ENCODE measurements at regions not wholly inside any gene's neighbourhood (a gene's known extent, or its start where the extent isn't known, plus 50 kb on each side); places are given as distances from the start of the nearest gene placed in this dataset.

DNA sequence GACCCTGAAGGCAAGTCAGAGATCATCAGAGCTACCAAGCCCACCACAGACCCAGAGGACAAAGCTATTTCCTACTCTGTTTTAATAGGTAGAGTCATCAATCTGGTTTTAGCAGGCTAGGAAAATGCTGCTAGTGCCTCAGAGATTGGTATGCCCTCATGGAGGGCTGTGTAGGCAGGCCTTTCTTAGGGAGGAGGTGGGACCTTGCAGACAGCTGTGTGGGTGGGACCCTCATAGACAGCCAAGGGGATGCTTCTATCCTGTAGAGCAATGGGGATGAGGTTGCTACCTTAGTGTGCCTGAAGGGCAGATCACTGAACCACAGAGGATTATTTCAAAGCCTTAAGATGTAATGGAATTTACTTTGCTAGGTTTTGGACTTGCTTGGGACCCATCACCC is 534.9 kb upstream of the KLF12 start:
- DNase-seq (ENCODE audit: low read depth): no peak

DNA sequence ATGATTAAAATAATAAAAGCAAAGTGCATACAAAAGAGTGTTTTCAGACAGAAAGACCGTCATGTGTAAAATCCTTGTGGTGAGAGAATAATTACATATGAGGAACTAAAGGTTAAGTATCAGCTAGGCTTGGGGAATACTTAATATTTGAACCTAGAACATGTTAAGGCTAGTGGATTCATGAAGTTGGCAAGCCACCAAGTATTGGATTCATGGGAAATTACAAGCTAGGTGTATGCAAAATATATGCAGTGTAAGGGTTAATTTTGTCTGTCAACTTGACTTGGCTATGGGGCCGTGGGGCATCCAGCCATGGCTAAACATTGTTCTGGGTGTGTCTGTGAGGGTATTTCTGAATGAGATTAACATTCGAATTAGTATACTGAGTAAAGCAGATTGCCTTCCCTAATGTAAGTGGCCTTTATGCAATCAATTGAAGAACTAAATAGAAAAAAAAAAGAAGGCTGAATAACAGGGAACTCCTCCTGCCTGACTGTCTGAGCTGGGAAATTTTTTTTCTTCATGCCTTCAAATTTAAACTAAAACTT is 533.5 kb upstream of the KLF12 start:
- no peak for DNase-seq (ENCODE audit: low read depth)

DNA sequence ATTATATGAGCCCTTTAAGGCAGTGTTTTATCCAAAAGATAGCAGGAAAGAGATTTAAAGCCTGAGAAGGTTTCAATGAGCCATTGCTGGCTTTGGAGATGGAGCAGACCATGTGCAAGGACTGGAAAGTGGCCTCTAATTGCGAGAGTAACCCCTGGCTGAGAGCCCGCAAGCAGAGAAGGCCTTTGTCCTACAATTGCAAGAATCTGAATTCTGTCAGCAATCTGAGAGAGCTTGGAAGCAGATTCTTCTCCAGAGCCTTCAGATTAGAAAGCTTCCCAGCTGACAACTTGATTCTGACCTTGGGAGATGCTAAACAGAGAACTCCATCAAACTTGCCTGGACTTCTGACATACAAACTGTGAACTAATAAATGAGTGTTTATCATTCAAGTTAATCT is 528.7 kb upstream of the KLF12 start:
- no peak for DNase-seq (ENCODE audit: low read depth)

DNA sequence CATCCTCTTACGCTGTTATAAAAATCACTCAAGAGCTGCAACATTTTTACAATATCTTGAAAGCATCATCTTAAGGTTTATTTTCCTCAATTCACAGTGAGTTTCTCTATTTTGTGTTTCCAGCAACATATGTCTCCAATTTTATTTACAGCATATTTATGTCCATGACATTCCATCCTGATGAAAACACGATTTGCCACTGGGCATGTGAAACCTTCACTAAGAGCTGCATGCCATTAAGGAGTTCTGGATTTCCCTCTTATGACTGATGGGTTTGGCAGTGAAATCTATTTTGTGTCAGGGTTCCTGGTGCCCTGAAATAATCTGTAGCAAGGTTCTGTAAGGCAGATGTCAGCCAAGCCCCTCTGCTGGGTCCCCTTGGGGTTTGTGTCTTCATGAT is 527.6 kb upstream of the KLF12 start:
- no peak for DNase-seq (ENCODE audit: low read depth)

DNA sequence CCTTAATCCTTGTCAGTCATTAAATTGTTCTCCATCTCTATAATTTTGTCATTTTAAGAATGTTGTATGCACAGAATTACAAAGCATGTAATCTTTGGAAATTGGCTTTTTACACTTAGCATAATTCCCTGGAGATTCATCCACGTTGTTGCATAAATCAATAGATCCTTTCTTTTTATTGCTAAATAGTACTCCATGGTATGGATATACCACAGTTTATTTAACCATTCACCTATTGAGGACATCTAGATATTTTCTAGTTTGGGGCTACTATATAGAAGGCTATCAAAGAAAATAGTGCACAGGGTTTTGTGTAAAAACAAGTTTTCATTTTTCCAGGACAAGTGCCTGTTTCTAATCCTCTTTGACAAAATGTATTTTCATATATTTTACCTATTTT is 523.6 kb upstream of the KLF12 start:
- no peak for DNase-seq (ENCODE audit: low read depth)

DNA sequence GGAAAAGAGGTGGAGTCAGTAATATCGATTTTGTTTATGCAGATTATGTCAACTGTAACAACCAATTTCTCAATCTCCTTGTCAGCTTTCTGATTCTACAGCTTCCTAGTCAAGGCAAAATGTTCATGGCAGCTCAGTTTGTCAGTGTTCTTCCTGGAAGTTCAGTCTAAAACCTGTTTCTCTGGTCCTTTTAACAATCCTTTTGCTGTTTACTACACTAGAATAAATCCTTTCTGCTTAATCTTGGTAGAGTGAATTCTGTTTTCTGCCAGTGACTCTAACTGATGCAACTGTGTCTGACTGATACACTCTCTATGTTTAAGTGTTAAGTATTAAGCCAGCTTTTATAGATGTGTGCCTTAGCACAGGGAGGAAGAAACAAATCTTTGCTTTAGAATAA is 516.9 kb upstream of the KLF12 start:
- DNase-seq (ENCODE audit: low read depth): no peak

DNA sequence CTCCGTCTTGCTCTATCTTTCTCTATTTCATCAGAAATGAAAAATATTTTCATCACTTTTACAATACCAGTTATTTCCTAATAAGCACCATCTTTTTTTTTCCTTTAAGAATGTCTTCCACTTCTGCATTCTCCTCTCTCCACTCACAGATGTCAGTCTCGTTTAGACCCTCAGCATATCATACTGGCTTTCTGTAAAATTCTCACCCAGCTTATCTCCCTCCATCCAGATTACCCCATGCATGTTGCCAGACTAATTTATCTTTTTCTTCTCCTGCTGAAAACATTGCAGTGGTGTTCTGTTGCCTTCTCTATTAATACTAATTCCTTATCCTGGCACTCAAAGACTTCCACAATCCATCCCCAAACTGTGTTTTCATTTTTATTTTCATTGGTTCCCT is 513.8 kb upstream of the KLF12 start:
- DNase-seq (ENCODE audit: low read depth): no peak

DNA sequence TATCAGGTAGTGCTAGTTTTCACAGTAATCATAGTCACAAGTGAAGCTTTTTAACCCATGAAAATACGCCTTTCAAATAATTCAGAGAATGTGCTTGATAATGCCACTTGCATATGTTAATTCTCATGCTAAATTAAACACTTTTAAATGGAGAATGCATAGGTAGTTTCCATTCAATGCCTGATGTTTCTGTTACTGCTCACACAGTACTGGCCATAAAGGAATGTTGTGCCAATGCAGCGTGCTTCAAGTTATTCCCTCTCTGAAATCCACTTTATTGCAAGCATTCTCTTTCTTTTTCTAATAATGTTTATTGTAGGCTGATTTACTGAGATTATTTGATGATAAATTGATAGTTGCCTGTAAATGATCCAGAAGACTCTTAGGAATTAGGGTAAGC is 513.0 kb upstream of the KLF12 start:
- no peak for DNase-seq (ENCODE audit: low read depth)

DNA sequence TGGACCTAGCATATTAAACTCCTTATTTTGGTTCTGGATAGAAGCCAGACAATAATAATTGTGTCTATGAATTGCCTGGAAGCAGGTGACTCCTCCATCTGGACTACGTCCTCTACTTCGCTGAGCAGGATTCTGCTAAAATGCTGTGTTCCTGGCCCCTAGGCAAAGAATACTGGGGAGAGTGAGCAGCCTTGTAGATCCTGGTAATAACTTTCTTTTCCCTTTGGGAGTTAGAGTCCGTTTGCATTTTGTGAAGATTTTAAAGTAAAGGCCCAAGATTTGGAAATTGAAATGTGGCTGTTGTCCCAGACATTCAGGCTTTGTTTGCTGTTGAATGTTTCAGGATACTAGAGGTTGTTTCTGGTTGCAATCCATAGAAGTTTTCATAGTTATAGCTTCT is 511.9 kb upstream of the KLF12 start:
- no peak for DNase-seq (ENCODE audit: low read depth)

DNA sequence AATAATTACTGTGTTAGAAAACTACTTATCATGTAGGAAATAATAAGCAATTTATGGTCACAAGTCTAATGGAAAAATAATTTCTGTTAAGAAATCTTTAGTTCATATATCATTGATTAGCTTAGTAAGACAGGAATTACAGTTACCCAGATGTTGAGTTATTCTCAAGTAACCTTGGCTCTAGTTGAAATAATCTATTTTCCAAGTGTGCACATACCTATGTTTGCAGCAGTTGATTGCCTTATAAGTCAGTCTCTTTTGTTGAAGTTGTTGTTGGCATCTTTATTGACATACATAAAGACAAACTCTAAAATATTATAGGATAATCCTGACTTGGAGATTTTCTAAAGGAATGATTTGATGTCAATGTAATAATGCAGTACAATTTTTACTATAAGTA is 511.4 kb upstream of the KLF12 start:
- DNase-seq (ENCODE audit: low read depth): no peak

DNA sequence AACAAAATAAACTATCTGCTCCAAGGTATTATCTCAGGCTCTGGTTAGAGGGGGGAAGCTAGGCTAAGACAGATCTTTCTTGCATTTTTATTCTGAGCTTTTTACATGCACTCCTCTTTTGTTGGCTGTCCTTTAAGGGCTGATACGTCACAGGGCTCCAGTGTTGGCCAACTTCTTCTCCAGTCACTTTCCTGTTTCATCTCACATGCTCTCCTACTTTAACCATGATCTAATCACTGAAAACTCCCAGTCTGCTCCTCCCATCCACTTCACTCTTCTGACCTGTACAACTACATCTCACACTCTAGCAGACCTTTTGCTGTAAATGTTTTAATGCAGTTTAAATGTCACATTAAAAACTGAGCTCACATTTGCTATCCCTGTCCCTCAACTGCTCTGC is 510.0 kb upstream of the KLF12 start:
- DNase-seq (ENCODE audit: low read depth): peak; percentile 7

DNA sequence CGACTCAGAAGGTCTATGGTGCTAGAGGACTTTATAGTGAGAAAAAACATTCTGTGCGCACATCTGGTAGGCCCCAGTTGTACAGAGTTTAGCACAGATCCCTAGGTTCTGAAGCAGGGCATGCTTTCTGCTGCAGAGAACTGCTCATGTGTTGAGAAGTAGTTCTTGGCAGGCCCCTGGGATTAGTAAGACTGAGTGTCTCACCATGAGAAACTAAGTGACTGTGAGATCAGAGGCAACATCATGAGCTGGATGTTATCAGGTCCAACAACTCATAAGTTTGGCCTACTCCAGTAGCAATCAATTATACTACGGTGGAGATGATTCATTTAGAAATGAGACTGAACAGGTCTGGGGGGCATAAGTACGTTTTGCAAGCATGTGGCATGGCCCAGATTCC is 507.4 kb upstream of the KLF12 start:
- peak; percentile 16 for DNase-seq (ENCODE audit: low read depth)

DNA sequence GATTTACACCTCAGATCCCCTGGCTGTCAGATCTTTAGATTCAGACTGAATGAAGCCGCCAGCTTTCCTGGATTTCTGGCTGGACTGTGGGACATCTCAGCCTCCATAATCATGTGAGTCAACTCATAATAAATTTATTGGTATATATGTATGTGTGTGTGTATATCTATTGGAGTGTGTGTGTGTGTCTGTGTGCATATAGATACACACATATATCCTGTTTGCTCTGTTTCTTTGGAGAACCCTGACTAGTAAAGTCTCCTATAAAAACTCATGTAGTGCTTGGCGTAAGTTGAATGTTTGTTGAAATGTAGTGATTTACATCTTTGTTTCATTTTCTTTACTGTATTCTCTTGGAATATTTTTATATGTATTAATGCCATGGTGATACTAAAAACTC is 499.5 kb upstream of the KLF12 start:
- DNase-seq (ENCODE audit: low read depth): no peak

DNA sequence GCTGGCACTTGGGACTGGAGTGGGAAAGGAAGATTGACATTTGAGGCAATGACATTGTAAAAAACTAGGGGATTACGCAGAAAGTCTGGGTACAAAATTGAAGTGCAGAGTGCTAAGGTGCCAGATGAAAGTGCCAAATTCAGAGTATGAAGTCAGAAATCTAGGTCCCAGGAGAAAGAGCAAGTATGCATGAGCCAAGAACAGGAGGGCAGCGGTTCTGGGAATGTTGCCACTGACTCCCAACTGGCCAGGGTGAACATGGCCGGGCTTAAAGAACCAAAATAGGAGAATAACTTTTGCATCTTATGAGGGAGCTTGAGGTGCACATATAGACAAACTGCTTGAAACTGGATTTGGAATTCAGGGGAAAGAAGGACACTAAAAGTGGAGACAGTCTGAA is 495.8 kb upstream of the KLF12 start:
- no peak for DNase-seq (ENCODE audit: low read depth)

DNA sequence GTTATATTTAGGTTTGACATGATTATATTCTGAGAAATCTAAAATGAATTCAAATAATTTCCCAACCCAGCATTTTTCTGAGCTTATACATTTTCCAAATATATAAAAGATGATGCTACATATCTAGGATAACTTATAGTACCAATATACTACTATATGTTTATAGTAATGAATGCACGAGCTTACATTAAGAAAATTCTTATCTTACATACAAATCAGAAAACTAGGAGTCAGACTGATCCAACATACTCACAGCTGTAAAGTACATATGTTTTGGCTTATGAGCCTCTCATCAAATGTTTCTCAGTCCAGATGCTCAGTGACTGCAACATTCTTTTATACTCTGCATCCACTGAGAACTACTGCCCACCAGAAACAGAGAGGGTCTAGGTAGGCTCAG is 491.3 kb upstream of the KLF12 start:
- DNase-seq (ENCODE audit: low read depth): no peak

DNA sequence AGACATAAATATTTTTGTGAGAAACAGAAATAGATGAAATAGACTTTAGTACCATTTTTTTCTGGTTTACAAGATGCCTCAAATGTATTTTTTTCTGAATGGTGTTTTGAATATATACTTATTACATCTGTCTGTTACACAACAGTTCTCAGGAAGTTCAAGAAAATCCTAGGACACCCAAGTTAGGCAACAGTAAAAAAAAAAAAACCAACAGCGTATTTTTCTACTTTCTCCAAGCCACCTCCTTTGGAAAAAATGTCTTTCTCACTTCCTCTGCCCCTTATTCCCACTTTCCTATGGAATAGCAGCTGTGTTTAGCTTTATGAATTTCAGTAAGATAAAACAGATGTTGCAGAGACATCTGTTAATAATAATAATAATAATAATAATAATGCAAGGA is 489.6 kb upstream of the KLF12 start:
- DNase-seq (ENCODE audit: low read depth): no peak

DNA sequence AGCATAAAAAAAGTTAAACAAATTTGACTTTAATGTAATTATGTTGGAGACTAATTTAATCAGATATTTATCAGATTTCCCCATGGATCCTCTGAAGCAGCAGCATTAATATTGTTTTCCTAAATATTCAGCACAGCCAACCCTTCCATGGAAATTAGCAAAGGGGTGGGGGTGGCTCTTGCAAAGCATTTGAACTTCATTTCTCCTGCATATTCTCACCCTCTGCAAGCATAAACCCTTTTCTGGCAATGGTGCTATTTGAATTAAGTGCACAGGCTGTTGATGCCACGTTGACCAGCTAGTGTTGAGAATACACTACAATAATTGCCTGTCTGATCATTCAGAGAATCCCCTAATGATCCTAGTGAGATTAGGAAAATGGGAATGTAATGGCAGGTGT is 488.1 kb upstream of the KLF12 start:
- no peak for DNase-seq (ENCODE audit: low read depth)

DNA sequence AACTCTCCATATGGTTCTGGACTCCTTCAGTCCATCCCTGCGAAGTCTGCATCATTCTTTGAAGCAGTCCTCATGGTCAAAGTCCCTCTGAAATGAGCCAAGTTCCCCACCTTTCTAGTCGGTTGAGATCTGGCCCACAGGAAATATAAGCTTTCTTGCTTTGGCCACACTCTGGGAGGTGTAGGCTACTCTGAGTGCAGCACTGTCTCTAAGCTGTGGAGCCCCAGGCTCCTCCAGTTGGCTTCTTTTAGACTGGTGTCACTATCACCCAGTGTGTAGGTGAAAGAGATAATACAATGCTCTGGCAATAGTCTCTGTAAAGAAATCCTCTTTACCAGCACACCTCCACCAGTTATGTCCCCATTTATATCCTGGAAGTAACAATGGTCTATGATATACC is 486.5 kb upstream of the KLF12 start:
- no peak for DNase-seq (ENCODE audit: low read depth)

DNA sequence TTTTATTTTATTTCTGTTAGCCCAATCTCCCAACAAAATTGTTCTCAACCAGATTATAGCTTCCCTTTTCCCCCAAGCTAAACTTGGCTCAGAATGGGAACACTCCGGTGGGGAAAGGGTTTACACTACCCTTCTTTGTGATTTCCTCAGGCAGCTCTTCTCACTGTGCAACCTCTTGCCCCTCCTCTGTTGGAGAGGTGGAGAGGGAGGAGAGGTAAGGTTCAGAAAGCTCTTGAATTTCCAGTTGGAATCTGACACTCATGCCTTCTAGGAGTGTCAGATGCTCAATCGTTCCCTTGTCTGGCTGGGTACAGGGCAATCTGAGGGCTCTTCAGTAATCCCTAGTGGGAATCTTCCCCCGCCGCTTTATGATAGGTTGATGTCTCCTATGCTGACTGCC is 486.1 kb upstream of the KLF12 start:
- DNase-seq (ENCODE audit: low read depth): no peak

DNA sequence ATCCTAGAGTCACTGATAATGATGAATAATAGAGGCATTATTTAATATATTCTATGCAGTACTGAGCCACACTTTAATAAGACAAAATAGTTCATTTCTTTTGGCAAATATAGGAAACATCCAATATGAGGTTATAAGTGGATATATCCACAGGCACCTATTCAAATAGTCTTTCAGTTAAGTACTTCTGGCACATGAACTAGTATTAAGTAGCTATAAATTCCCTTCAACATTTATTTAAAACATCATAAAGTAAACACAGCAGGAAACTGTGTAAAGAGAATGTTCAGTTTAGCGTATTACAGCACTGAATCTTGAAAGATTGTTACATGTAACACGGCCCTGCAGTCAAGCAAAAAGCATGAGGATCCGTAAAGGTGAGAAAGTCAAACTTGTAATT is 463.3 kb upstream of the KLF12 start:
- DNase-seq (ENCODE audit: low read depth): no peak

DNA sequence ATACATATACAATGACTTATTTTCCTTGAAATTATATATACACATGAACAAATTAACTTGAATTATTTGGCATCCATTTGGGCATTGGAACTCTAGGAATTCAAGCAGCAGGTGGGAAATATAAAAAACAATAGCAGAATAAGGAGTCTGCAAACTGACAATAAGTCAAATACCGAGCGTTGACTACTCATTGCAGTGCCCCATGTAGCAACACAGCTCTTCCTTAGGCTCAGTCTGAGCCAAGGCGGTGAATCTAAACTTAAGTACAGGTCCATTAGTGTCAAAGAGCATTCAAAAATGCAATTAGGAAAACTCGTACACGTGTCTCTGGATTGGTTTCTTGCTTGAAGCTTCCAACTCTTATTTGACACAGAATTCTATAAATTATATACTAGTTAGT is 462.5 kb upstream of the KLF12 start:
- DNase-seq (ENCODE audit: low read depth): no peak

DNA sequence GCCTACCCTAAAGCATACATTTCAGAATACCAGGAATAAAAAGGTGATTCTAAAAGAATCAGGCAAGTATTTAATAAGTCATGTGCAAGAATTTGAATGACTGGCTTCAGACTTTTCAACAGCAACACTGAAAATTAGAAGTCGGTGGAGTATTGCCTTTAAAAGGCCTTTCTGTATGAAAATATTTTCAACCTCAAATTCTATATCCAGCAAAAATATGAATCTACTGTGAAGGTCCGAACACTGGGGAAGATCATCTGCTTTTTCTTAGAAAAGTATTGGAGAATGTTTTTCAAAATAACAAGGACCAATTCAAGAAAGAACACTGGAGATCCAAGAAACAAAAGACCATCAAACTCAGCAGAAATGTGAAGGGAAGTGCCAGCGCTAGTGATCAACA is 459.5 kb upstream of the KLF12 start:
- DNase-seq (ENCODE audit: low read depth): no peak

DNA sequence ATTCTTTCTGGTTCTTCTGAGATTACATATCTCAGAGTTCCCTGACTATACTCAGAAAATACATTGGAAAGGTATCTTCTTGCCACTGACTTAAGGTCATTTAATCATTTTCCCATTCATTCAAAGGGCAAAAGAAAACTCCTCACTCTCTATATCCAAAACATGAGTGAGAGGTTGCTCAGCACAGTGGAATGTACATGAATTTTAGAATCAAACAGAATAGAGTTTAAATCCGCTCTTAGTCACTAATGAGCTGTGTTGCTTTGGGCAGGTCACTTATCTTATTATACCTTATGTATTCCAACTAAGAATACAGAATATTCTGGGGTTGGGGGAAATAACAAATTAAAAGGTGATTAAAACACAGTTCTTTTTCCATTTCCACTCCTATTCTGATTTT is 452.6 kb upstream of the KLF12 start:
- DNase-seq (ENCODE audit: low read depth): no peak

DNA sequence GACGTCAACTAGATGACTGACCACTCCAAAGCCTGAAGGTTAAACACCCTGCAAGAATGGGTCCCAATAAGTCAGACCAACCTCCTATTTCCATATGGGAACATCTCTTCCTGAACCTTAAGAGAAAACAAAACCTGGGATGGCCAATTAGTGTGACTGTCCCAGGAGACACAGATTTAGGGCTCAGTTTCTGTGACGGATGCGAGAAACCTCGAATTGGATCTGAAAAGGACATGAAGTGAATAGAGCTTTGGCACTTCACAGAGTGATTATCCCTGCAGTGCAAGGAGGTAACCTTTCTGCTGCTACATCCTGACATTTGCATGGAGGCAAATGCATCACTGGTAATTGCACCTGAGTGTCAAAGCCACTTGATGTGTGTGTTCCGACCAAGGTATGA is 442.2 kb upstream of the KLF12 start:
- DNase-seq (ENCODE audit: low read depth): no peak

DNA sequence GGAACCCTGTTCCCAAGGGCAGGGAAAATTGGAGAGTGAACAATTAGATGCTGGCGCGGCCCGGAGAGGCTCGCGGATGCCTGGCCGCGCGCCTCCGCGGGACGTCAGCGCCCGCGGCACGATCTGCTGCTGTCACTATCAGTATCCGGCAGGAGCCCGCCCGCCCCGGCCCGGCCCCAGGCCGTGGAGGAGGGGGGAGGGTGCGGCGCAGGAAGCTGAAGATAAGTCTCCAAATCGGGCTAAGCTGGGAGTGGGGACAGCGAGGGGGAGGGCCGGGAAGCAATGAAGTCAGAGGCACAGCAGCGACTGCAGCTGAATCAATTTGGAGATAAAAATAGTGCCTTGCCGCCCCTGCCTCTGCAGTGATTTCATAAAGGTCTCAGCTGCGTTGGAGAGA is 441.5 kb upstream of the KLF12 start:
- DNase-seq (ENCODE audit: low read depth): peak; percentile 25

Data from iris pigment epithelial cell (primary cell).